ENCODE measurements at regions not wholly inside any gene's neighbourhood (a gene's known extent, or its start where the extent isn't known, plus 50 kb on each side); places are given as distances from the start of the nearest gene placed in this dataset.

GRCh38 chr6:67068781-67069180, 1361.8 kb upstream of the EYS start:
- CTCF ChIA-PET: no interaction called here

GRCh38 chr6:67064323-67064722, 1357.3 kb upstream of the EYS start:
- Mint-ChIP-seq H3K4me1 (no peaks in the 10 kb centered on the region), H3K27ac (no peak overlapping the region), H3K27me3 (no peaks in the 10 kb centered on the region), H3K4me3 (no peak overlapping the region), H3K9me3 (peaks cover 11% of the 10 kb centered on the region), H3K36me3 (ENCODE audit: low read depth) (no peaks in the 10 kb centered on the region)
- POLR2A ChIA-PET: no interaction called here
- intact Hi-C loops (cut with micrococcal nuclease): no loop called here
- CTCF ChIA-PET: no interaction called here
- ATAC-seq (ENCODE audit: low read depth) (no peak), DNase-seq (no peak)
- no peak for TF ChIP-seq CTCF (IDR thresholded peaks at IDR 0.05)

More at GRCh38 chr6:67068781-67069180, 1361.8 kb upstream of the EYS start:
- Mint-ChIP-seq H3K27ac (no peak overlapping the region), H3K36me3 (ENCODE audit: low read depth) (no peaks in the 10 kb centered on the region), H3K9me3 (peaks cover 3% of the 10 kb centered on the region), H3K4me3 (no peak overlapping the region), H3K4me1 (no peaks in the 10 kb centered on the region), H3K27me3 (no peaks in the 10 kb centered on the region)
- no peak for TF ChIP-seq CTCF (IDR thresholded peaks at IDR 0.05)
- POLR2A ChIA-PET: no interaction called here
- intact Hi-C loops (cut with micrococcal nuclease): no loop called here
- ATAC-seq (ENCODE audit: low read depth) (no peak), DNase-seq (no peak)

GRCh38 chr6:67047996-67048395, 1341.0 kb upstream of the EYS start:
- CTCF ChIA-PET: no interaction called here
- no peak for DNase-seq
- Mint-ChIP-seq H3K27ac (no peak overlapping the region), H3K4me1 (no peaks in the 10 kb centered on the region), H3K9me3 (peaks cover 15% of the 10 kb centered on the region), H3K36me3 (ENCODE audit: low read depth) (no peaks in the 10 kb centered on the region), H3K27me3 (no peaks in the 10 kb centered on the region), H3K4me3 (no peak overlapping the region)
- no peak for TF ChIP-seq CTCF (IDR thresholded peaks at IDR 0.05)
- ATAC-seq (ENCODE audit: low read depth): no peak
- POLR2A ChIA-PET: no interaction called here
- intact Hi-C loops (cut with micrococcal nuclease): no loop called here

GRCh38 chr6:67045076-67045475, 1338.0 kb upstream of the EYS start:
- Mint-ChIP-seq H3K9me3 (peaks cover 13% of the 10 kb centered on the region), H3K27me3 (no peaks in the 10 kb centered on the region), H3K36me3 (ENCODE audit: low read depth) (no peaks in the 10 kb centered on the region), H3K27ac (no peak overlapping the region), H3K4me1 (no peaks in the 10 kb centered on the region), H3K4me3 (no peak overlapping the region)
- DNase-seq (no peak), ATAC-seq (ENCODE audit: low read depth) (no peak)
- ChIA-PET CTCF (no interaction called here), POLR2A (no interaction called here)
- intact Hi-C loops (cut with micrococcal nuclease): no loop called here
- no peak for TF ChIP-seq CTCF (IDR thresholded peaks at IDR 0.05)

GRCh38 chr6:67031451-67031850, 1324.4 kb upstream of the EYS start:
- Mint-ChIP-seq H3K27ac (no peak overlapping the region), H3K27me3 (no peaks in the 10 kb centered on the region), H3K36me3 (ENCODE audit: low read depth) (no peaks in the 10 kb centered on the region), H3K4me1 (no peaks in the 10 kb centered on the region), H3K9me3 (peaks cover 6% of the 10 kb centered on the region), H3K4me3 (no peak overlapping the region)
- intact Hi-C loops (cut with micrococcal nuclease): no loop called here
- TF ChIP-seq CTCF (IDR thresholded peaks at IDR 0.05): no peak
- no peak for ATAC-seq (ENCODE audit: low read depth)
- ChIA-PET POLR2A (no interaction called here), CTCF (no interaction called here)
- no peak for DNase-seq

All from activated B cell treated with CpG ODN at 0.5 μM for 24 hours (primary cell).